H1 (cell line): ENCODE measurements at regions not wholly inside any gene's neighbourhood (a gene's known extent, or its start where the extent isn't known, plus 50 kb on each side); places are given as distances from the start of the nearest gene placed in this dataset.

Experiments used
- CTCF ChIA-PET: fragments of 300-600 bp; sonication (Branson Sonifier 250); formaldehyde crosslinking; loops from one replicate; lab custom pipeline; 2021; ENCODE audit not compliant: partially characterized antibody; lab: Charles Lee
- POLR2A ChIA-PET: fragments of 300-600 bp; sonication (Branson Sonifier 250); formaldehyde crosslinking; loops from one replicate; lab custom pipeline; 2021; ENCODE audit warnings: inconsistent platforms; ENCODE audit not compliant: partially characterized antibody; lab: Charles Lee
- DNase-seq, 2 experiments: peaks; one replicate each; pipeline versions ENCODE4 v3.0.0 to v3.0.0-alpha.2; 2010 to 2022; ENCODE audit warnings: low spot score in 2 of 2, low read depth in 1 of 2, mixed read lengths in 1 of 2
- FAIRE-seq: peaks from 2 replicates; lab custom pipeline; 2011; peaks lifted over from hg19 to GRCh38; lab: Jason Lieb, UNC
- H2AFZ ChIP-seq: 2 replicates; pipeline ENCODE4 v1.8.1; 2012; ENCODE audit warnings: low read length, inconsistent platforms
- H2AK5ac ChIP-seq: 2 replicates; pipeline ENCODE4 v1.6.1; 2013; ENCODE audit warnings: low read depth, low read length
- H2BK120ac ChIP-seq: replicated peaks from 2 replicates; pipeline ENCODE3; 2013; ENCODE audit warnings: low read depth, low read length, inconsistent platforms
- H2BK12ac ChIP-seq: 2 replicates; pipeline ENCODE4 v1.6.1; 2013; ENCODE audit warnings: low read depth, low read length
- H2BK15ac ChIP-seq: 2 replicates; pipeline ENCODE4 v1.6.1; 2013; ENCODE audit warnings: low read length
- H2BK20ac ChIP-seq: 2 replicates; pipeline ENCODE4 v1.6.1; 2013; ENCODE audit warnings: low read length
- H2BK5ac ChIP-seq: 2 replicates; pipeline ENCODE4 v1.6.1; 2013; ENCODE audit warnings: low read depth, low read length
- H3K14ac ChIP-seq: 2 replicates; pipeline ENCODE4 v1.6.1; 2013; ENCODE audit warnings: inconsistent platforms; ENCODE audit not compliant: insufficient read length
- H3K18ac ChIP-seq: 2 replicates; pipeline ENCODE4 v1.6.1; 2013; ENCODE audit warnings: low read length; ENCODE audit errors: extremely low read depth
- H3K23ac ChIP-seq: 2 replicates; pipeline ENCODE4 v1.6.1; 2013; ENCODE audit warnings: inconsistent platforms; ENCODE audit not compliant: insufficient read length
- H3K23me2 ChIP-seq: 2 replicates; pipeline ENCODE4 v1.6.1; 2013; ENCODE audit warnings: low read depth, low read length
- H3K27ac ChIP-seq: 2 replicates; pipeline ENCODE4 v1.6.1; 2011; ENCODE audit warnings: low read depth, low read length, inconsistent platforms
- H3K27me3 ChIP-seq, 4 experiments: replicated peaks in 1 of 4; 1 replicate in 1 of 4; 2 replicates in 3 of 4; pipeline versions ENCODE4 v1.6.1 to v1.8.1; 2011 to 2013; ENCODE audit warnings: low read length in 3 of 4, mild to moderate bottlenecking in 3 of 4, inconsistent platforms in 2 of 4, mixed read lengths in 2 of 4, moderate library complexity in 1 of 4; ENCODE audit not compliant: control insufficient read depth in 3 of 4, insufficient read depth in 3 of 4; ENCODE audit errors: extremely low read depth in 1 of 4
- H3K36me3 ChIP-seq, 4 experiments: 2 replicates each; pipeline versions ENCODE4 v1.6.1 to v1.8.1; 2011 to 2013; ENCODE audit warnings: mild to moderate bottlenecking in 4 of 4, low read length in 3 of 4, moderate library complexity in 2 of 4, control low read depth in 1 of 4, inconsistent platforms in 1 of 4; ENCODE audit not compliant: insufficient read depth in 4 of 4, control insufficient read depth in 2 of 4
- H3K4ac ChIP-seq: replicated peaks from 2 replicates; pipeline ENCODE3; 2013; ENCODE audit warnings: low read length, low read depth, mixed read lengths, inconsistent platforms; ENCODE audit not compliant: insufficient read length
- H3K4me1 ChIP-seq, 4 experiments: replicated peaks in 1 of 4; 1 replicate in 1 of 4; 2 replicates in 3 of 4; pipeline versions ENCODE4 v1.6.1 to v1.8.1; 2011 to 2013; ENCODE audit warnings: low read length in 3 of 4, inconsistent platforms in 2 of 4, mixed read lengths in 1 of 4; ENCODE audit not compliant: insufficient read depth in 4 of 4, control insufficient read depth in 3 of 4
- H3K4me2 ChIP-seq, 2 experiments: 2 replicates each; pipeline versions ENCODE4 v1.6.1 to v1.8.1; 2011 to 2013; ENCODE audit warnings: low read depth in 2 of 2, low read length in 2 of 2, control low read depth in 1 of 2, inconsistent platforms in 1 of 2, mild to moderate bottlenecking in 1 of 2; ENCODE audit not compliant: insufficient read depth in 1 of 2
- H3K4me3 ChIP-seq, 4 experiments: fragments of 200-600, 300-600 bp in 1 of 4; sonication (generic), shearing (Covaris generic), sonication (Bioruptor Twin) in 1 of 4; 2 replicates each; pipeline versions ENCODE4 v1.5.1 to v1.8.1; 2011 to 2016; ENCODE audit warnings: low read length in 4 of 4, low read depth in 3 of 4, control low read depth in 2 of 4, inconsistent platforms in 2 of 4, mild to moderate bottlenecking in 2 of 4, mixed read lengths in 1 of 4, moderate library complexity in 1 of 4; ENCODE audit not compliant: insufficient read depth in 2 of 4; ENCODE audit errors: extremely low read depth in 1 of 4
- H3K56ac ChIP-seq: replicated peaks from 2 replicates; pipeline ENCODE3; 2013; ENCODE audit warnings: low read depth, mild to moderate bottlenecking, mixed read lengths, low read length, inconsistent platforms; ENCODE audit not compliant: insufficient read length
- H3K79me1 ChIP-seq: 2 replicates; pipeline ENCODE4 v1.6.1; 2013; ENCODE audit warnings: low read depth, low read length, control low read depth
- H3K79me2 ChIP-seq, 2 experiments: 2 replicates each; pipeline versions ENCODE4 v1.6.1 to v1.8.1; 2012 to 2013; ENCODE audit warnings: low read length in 2 of 2, mild to moderate bottlenecking in 2 of 2, inconsistent platforms in 1 of 2; ENCODE audit not compliant: insufficient read depth in 2 of 2, control insufficient read depth in 1 of 2
- H3K9ac ChIP-seq, 4 experiments: replicated peaks in 1 of 4; 1 replicate in 1 of 4; 2 replicates in 3 of 4; pipeline versions ENCODE4 v1.6.1 to v1.8.1; 2011 to 2013; ENCODE audit warnings: low read depth in 3 of 4, low read length in 3 of 4, control low read depth in 2 of 4, mild to moderate bottlenecking in 2 of 4, moderate library complexity in 2 of 4, inconsistent platforms in 1 of 4; ENCODE audit errors: extremely low read depth in 1 of 4
- H3K9me3 ChIP-seq, 2 experiments: 2 replicates each; pipeline versions ENCODE4 v1.6.1 to v1.8.1; 2012 to 2013; ENCODE audit warnings: mild to moderate bottlenecking in 2 of 2, moderate library complexity in 2 of 2, control low read depth in 1 of 2, inconsistent platforms in 1 of 2, low read depth in 1 of 2, low read length in 1 of 2, mixed read lengths in 1 of 2; ENCODE audit not compliant: insufficient read depth in 2 of 2
- H4K20me1 ChIP-seq, 2 experiments: replicated peaks in 1 of 2; 2 replicates each; pipeline versions ENCODE3 to v1.8.1; 2011 to 2013; ENCODE audit warnings: inconsistent platforms in 2 of 2, low read length in 2 of 2, mild to moderate bottlenecking in 1 of 2; ENCODE audit not compliant: insufficient read depth in 2 of 2, control insufficient read depth in 1 of 2
- H4K5ac ChIP-seq: 2 replicates; pipeline ENCODE4 v1.6.1; 2013; ENCODE audit warnings: low read length, low read depth, mixed read lengths, inconsistent platforms; ENCODE audit not compliant: insufficient read length
- H4K8ac ChIP-seq: 2 replicates; pipeline ENCODE4 v1.8.0; 2013; ENCODE audit warnings: mild to moderate bottlenecking, moderate library complexity, low read length, inconsistent platforms; ENCODE audit not compliant: insufficient read depth; ENCODE audit errors: extremely low read depth
- H4K91ac ChIP-seq: replicated peaks from 2 replicates; pipeline ENCODE3; 2013; ENCODE audit warnings: low read length, mixed read lengths, inconsistent platforms; ENCODE audit not compliant: insufficient read length
- BACH1 ChIP-seq: IDR thresholded peaks from 2 replicates; pipeline ENCODE4 v1.6.1; 2012; ENCODE audit warnings: low read length, improper control_type of control experiment
- HDAC2 ChIP-seq, 2 experiments: fragments of 300-600 bp in 1 of 2; sonication (generic) in 1 of 2; IDR thresholded peaks; 2 replicates each; pipeline ENCODE4 v1.6.1; 2011 to 2012; ENCODE audit warnings: low read depth in 2 of 2, low read length in 2 of 2, mild to moderate bottlenecking in 2 of 2, moderate library complexity in 2 of 2, borderline replicate concordance in 1 of 2, inconsistent platforms in 1 of 2
- HDAC6 ChIP-seq: IDR thresholded peaks from one replicate; pipeline ENCODE4 v1.7.1; 2012; ENCODE audit warnings: low read depth, mild to moderate bottlenecking, inconsistent platforms, low read length, moderate library complexity
- MAFK ChIP-seq: IDR thresholded peaks from 2 replicates; pipeline ENCODE4 v1.6.1; 2012; ENCODE audit warnings: low read depth, mild to moderate bottlenecking, improper control_type of control experiment, low read length
- RFX5 ChIP-seq: IDR thresholded peaks from 2 replicates; pipeline ENCODE4 v1.6.1; 2011; ENCODE audit warnings: low read depth, low read length, improper control_type of control experiment, borderline replicate concordance
- SUZ12 ChIP-seq: fragments of 200-600 bp; sonication (generic); IDR thresholded peaks from 2 replicates; pipeline ENCODE4 v1.6.1; 2012; ENCODE audit warnings: mild to moderate bottlenecking, inconsistent platforms, low read length, moderate library complexity, mixed read lengths
- TAF7 ChIP-seq: optimal IDR thresholded peaks from 2 replicates; pipeline ENCODE3; 2011; ENCODE audit warnings: low read depth, mild to moderate bottlenecking, inconsistent platforms, low read length, moderate library complexity, borderline replicate concordance
- TCF12 ChIP-seq: IDR thresholded peaks from 2 replicates; pipeline ENCODE4 v1.6.1; 2011; ENCODE audit warnings: low read depth, mild to moderate bottlenecking, low read length
- TF ChIP-seq, protein P1 (sequence below): IDR thresholded peaks from 2 replicates; pipeline ENCODE4 v1.6.1; 2011; ENCODE audit warnings: low read depth, mild to moderate bottlenecking, low read length; ENCODE audit not compliant: insufficient read depth

DNA sequence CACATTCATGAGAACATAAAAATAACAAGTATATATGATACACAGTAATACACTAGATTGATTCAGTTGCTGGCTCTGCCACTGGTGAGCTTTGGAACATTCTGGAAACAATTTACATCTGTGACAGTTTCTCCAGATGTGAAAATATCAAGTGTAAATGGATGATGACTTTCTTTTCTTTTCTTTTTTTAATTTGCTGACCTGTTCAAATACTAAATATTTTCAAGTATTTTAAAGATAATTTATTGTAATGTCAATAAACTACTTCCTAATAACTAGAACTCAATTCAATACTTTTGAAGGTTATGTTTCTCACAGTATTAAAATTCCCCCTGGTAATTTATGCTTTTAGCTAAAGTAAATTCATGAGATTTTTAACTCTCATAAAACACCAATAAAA, 180.3 kb downstream of the CRPPA start:
- Histone ChIP-seq H3K4me3 (no peak overlapping the region), H3K79me1 (no peaks in the 10 kb centered on the region), H3K14ac (no peak overlapping the region), H2AFZ (no peak overlapping the region), H3K9ac (no peak overlapping the region), H4K5ac (no peak overlapping the region), H3K4me1 (no peaks in the 10 kb centered on the region), H3K27ac (no peak overlapping the region), H3K79me2 (no peaks in the 10 kb centered on the region), H2BK15ac (no peak overlapping the region), H3K56ac (no peak overlapping the region), H3K4ac (no peak overlapping the region), H3K23me2 (peaks cover 2% of the 10 kb centered on the region; the same call in 1 of the 2 replicates), H2BK12ac (no peak overlapping the region), H4K8ac (no peak overlapping the region), H4K91ac (no peak overlapping the region), H2BK20ac (no peak overlapping the region), H3K36me3 (no peaks in the 10 kb centered on the region), H3K9me3 (no peaks in the 10 kb centered on the region), H3K23ac (no peak overlapping the region), H2AK5ac (no peak overlapping the region), H2BK120ac (no peak overlapping the region), H4K20me1 (no peaks in the 10 kb centered on the region), H3K4me2 (no peak overlapping the region), H2BK5ac (no peak overlapping the region), H3K27me3 (no peaks in the 10 kb centered on the region), H3K18ac (no peak overlapping the region)
- CTCF ChIA-PET: no interaction called here
- DNase-seq (no peak), FAIRE-seq (no peak)
- TF ChIP-seq MAFK: no peak
- no peak for TF ChIP-seq TCF12
- TF ChIP-seq, protein P1, sequence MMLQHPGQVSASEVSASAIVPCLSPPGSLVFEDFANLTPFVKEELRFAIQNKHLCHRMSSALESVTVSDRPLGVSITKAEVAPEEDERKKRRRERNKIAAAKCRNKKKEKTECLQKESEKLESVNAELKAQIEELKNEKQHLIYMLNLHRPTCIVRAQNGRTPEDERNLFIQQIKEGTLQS: no peak
- TF ChIP-seq HDAC6: no peak
- no peak for TF ChIP-seq HDAC2 (IDR thresholded peaks at IDR 0.05; ENCODE audit: borderline replicate concordance in 1 of 2, low read depth in 2 of 2, low read length in 2 of 2)
- no peak for TF ChIP-seq BACH1
- no peak for TF ChIP-seq TAF7
- TF ChIP-seq SUZ12: no peak
- TF ChIP-seq RFX5: no peak
- POLR2A ChIA-PET: no interaction called here
